GM21390 (cell line): ENCODE measurements at regions not wholly inside any gene's neighbourhood (a gene's known extent, or its start where the extent isn't known, plus 50 kb on each side); places are given as distances from the start of the nearest gene placed in this dataset.
"Not testable (repeated sequence)": the region's sequence is repeated elsewhere in the genome, so short reads cannot be mapped to it uniquely, and the experiment has no call there.

ENCODE experiments used
- ATAC-seq: cut with Tn5 transposase; IDR thresholded peaks from one replicate; pipeline ENCODE4 v1.9.1; 2021; ENCODE audit not compliant: unreplicated experiment

GRCh38 chr17:77288115-77288619 is 147.4 kb downstream of the SEC14L1 start:
- no peak for ATAC-seq

- not testable (repeated sequence) for ATAC-seq
Observed at GRCh38 chr17:77290759-77291558, 150.2 kb downstream of the SEC14L1 start.

- ATAC-seq: no peak
Observed at GRCh38 chr17:77291591-77292386, 151.0 kb downstream of the SEC14L1 start.

- ATAC-seq: no peak
Observed at GRCh38 chr17:77294761-77295160, 154.0 kb downstream of the SEC14L1 start.

- no peak for ATAC-seq
Observed at GRCh38 chr17:77295241-77295853, 154.6 kb downstream of the SEC14L1 start.

- no peak for ATAC-seq
Observed at GRCh38 chr17:77296769-77297409, 156.1 kb downstream of the SEC14L1 start.

GRCh38 chr17:77297693-77298666 is 157.2 kb downstream of the SEC14L1 start:
- no peak for ATAC-seq

GRCh38 chr17:77298811-77299210 is 158.0 kb downstream of the SEC14L1 start:
- ATAC-seq: no peak

- no peak for ATAC-seq
Observed at GRCh38 chr17:77299256-77300015, 158.7 kb downstream of the SEC14L1 start.

GRCh38 chr17:77300016-77300686 is 159.4 kb downstream of the SEC14L1 start:
- ATAC-seq: no peak

- no peak for ATAC-seq
Observed at GRCh38 chr17:77301694-77302266, 161.0 kb downstream of the SEC14L1 start.

GRCh38 chr17:77302682-77303081 is 161.9 kb downstream of the SEC14L1 start:
- ATAC-seq: no peak

- ATAC-seq: no peak
Observed at GRCh38 chr17:77303620-77304019, 162.9 kb downstream of the SEC14L1 start.

GRCh38 chr17:77304051-77304745 is 163.4 kb downstream of the SEC14L1 start:
- ATAC-seq: no peak

GRCh38 chr17:77304746-77305473 is 164.1 kb downstream of the SEC14L1 start:
- ATAC-seq: no peak

GRCh38 chr17:77306048-77306789 is 165.4 kb downstream of the SEC14L1 start:
- ATAC-seq: no peak
